ENCODE measurements at regions not wholly inside any gene's neighbourhood (a gene's known extent, or its start where the extent isn't known, plus 50 kb on each side); places are given as distances from the start of the nearest gene placed in this dataset.
A peak's percentile ranks its signal among the peaks of the same experiment; 100 is the strongest.

GRCh38 chr2:120973196-120973595 is 237.5 kb downstream of the GLI2 start:
- DNase-seq (no peak), ATAC-seq (no peak)
- intact Hi-C loops (cut with DNase I) = no loop called here

- intact Hi-C loops (cut with DNase I) = no loop called here
- ATAC-seq (no peak), DNase-seq (no peak)
These were observed 239.3 kb downstream of the GLI2 start for GRCh38 chr2:120974950-120975349.

- ATAC-seq (no peak), DNase-seq (no peak)
- intact Hi-C loops (cut with DNase I) = no loop called here
These were observed 241.0 kb downstream of the GLI2 start for GRCh38 chr2:120976501-120977307.

- ATAC-seq (no peak), DNase-seq (no peak)
- intact Hi-C loops (cut with DNase I) = no loop called here
These were observed 242.1 kb downstream of the GLI2 start for GRCh38 chr2:120977582-120978358.

GRCh38 chr2:120978359-120979050 is 242.8 kb downstream of the GLI2 start:
- no peak for DNase-seq
- intact Hi-C loops (cut with DNase I) = no loop called here
- no peak for ATAC-seq

GRCh38 chr2:120979398-120979797 is 243.7 kb downstream of the GLI2 start:
- DNase-seq = no peak
- no peak for ATAC-seq
- intact Hi-C loops (cut with DNase I) = no loop called here

- ATAC-seq (no peak), DNase-seq (no peak)
- intact Hi-C loops (cut with DNase I) = no loop called here
These were observed 244.3 kb downstream of the GLI2 start for GRCh38 chr2:120979921-120980320.

- DNase-seq = no peak
- no peak for ATAC-seq
- intact Hi-C loops (cut with DNase I) = no loop called here
These were observed 245.8 kb downstream of the GLI2 start for GRCh38 chr2:120981443-120981842.

GRCh38 chr2:120982598-120982997 is 246.9 kb downstream of the GLI2 start:
- ATAC-seq = no peak
- DNase-seq = no peak
- intact Hi-C loops (cut with DNase I) = no loop called here

- ATAC-seq (peak in 1 of 2 donors; percentile 13), DNase-seq (no peak)
- intact Hi-C loops (cut with DNase I) = no loop called here
These were observed 247.7 kb downstream of the GLI2 start for GRCh38 chr2:120983344-120983743.

GRCh38 chr2:120984046-120984445 is 248.4 kb downstream of the GLI2 start:
- ATAC-seq (no peak), DNase-seq (no peak)
- intact Hi-C loops (cut with DNase I) = no loop called here

GRCh38 chr2:120984452-120985173 is 248.9 kb downstream of the GLI2 start:
- DNase-seq (no peak), ATAC-seq (no peak)
- intact Hi-C loops (cut with DNase I) = no loop called here

- intact Hi-C loops (cut with DNase I) = no loop called here
- DNase-seq (no peak), ATAC-seq (no peak)
These were observed 249.7 kb downstream of the GLI2 start for GRCh38 chr2:120985174-120985996.

GRCh38 chr2:120985997-120986651 is 250.5 kb downstream of the GLI2 start:
- intact Hi-C loops (cut with DNase I) = no loop called here
- ATAC-seq = no peak
- DNase-seq = no peak

- ATAC-seq = no peak
- no peak for DNase-seq
- intact Hi-C loops (cut with DNase I) = no loop called here
These were observed 251.4 kb downstream of the GLI2 start for GRCh38 chr2:120986898-120987650.

- intact Hi-C loops (cut with DNase I) = no loop called here
- DNase-seq (no peak), ATAC-seq (no peak)
These were observed 252.5 kb downstream of the GLI2 start for GRCh38 chr2:120988051-120988699.

Measured in left cardiac atrium (tissue), 4 donors.